ENCODE measurements at regions not wholly inside any gene's neighbourhood (a gene's known extent, or its start where the extent isn't known, plus 50 kb on each side); places are given as distances from the start of the nearest gene placed in this dataset.

GRCh38 chr12:45102818-45103217, 51.9 kb upstream of the DBX2 start:
- no peak for DNase-seq (ENCODE audit: low spot score)

- DNase-seq (ENCODE audit: low spot score): no peak
Measured at GRCh38 chr12:45105996-45106395, 55.1 kb upstream of the DBX2 start.

GRCh38 chr12:45112306-45112705, 61.4 kb upstream of the DBX2 start:
- DNase-seq (ENCODE audit: low spot score): no peak

DNA sequence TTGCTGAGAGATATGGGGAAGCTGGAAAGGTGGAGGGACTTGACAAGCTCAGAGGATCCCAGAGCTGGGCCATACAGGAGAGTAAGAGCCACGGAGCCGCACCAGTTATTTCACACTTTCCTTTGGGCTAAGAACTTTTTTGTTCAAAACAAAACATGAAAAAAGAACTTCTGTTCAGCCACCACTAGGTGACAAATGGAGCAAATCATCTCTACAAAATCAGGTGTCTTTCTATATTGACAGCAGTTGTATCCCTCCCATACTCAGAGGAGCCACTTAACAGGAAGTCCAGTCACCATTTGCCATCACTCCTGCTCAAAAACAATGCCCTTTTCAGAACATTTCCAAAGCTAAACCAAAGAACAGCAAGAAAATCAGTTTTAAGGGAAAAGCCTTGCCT, 70.3 kb upstream of the DBX2 start:
- peak; percentile 9 for DNase-seq (ENCODE audit: low spot score)

DNA sequence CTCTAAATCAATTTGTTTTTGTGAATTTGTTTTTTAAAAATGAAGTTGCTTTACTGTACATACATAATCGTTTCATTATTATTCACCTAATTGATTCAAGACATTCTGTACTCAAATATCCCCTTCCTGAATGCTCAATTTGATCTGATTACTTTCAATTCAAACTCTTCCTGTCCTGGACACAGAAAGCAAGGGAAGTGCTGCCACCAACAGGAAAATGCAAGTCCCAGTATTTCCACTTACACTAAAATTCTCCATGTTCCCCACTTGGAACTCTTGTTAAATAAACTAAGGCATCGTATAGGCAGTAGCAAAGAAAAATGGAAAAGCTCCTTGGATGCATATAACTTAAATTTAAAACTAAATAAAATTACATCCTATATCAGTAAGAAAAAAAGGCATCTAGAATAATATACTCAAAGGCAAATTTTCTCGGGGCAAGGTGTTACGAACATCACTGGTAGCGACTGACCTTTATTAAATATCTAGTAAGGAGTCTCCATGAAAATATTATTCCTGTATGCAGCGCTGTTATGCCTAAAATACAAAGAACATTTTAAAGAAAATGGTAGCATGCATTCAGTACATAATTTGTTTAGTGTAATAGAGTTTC, 72.0 kb upstream of the DBX2 start:
- peak; percentile 51 for DNase-seq (ENCODE audit: low spot score)

DNA sequence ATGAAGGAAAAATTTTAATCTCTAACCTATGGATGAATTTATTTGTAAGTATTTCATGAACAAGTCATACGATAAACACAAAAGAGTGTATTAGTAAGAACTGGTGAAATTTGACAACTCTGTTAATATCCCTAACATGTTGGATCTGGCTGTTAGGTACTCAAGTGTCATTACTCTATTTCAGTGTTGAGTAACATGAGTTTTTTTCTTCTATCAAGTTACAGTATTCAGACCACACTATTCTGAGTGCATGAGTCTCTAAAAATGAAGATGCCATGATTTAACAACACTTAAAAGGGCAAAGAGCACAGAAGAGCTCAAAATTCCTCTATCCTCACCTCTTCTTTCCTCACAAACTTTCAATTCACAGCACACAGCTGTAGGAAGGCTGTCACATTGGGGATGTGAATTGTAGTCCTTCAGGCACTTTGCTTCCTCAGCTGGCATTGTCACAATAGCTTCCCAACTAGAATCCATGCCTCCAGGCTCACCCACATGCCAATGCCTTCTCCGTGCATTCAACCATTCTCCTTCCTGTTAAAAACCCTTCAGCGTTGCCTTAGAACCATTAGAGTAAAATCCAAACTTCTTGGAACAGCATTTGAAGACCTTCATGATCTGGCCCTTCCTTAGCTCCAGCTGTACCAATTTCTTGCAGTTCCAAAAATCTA, 73.7 kb upstream of the DBX2 start:
- no peak for DNase-seq (ENCODE audit: low spot score)

DNA sequence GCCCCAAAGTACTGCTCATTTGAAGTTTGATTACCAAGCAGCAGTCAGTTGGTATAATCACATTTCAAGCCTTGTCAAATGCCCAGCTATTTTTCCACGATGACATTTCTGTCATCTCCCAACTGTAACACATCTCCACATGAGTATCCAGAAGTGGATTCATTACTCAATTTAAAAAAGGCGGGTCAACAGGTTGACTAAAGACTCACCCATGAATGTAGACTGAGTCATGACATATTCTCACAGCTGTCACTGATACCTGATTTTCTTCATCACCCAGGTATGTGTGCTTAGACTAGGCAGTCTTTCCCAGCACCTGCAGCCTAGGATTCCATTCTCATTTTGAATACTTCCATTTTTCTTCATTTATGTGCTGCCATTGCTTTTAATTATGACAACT, 75.1 kb upstream of the DBX2 start:
- no peak for DNase-seq (ENCODE audit: low spot score)

GRCh38 chr12:45128637-45129036, 77.7 kb upstream of the DBX2 start:
- DNase-seq (ENCODE audit: low spot score): no peak

DNA sequence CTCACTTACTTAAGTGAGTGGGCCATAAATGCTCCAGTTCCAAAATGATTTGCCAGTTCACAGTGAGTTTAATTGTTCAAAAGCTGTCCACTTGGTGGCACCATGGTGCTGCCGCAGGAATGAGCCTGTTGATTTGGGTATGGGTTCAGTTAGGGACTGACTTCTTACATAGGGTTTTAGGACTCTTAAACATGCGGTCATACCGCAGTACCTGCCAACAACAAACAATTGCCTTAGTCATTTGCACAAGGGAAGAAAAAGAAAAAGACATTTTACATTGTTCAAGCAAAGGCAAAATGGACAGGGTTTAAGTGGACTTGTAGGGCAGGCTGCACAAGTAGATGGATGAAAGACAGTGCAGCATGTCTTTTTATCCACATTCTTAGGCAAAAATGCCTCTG, 80.0 kb upstream of the DBX2 start:
- DNase-seq (ENCODE audit: low spot score): peak; percentile 77

- no peak for DNase-seq (ENCODE audit: low spot score)
Measured at GRCh38 chr12:45131506-45131905, 80.6 kb upstream of the DBX2 start.

DNA sequence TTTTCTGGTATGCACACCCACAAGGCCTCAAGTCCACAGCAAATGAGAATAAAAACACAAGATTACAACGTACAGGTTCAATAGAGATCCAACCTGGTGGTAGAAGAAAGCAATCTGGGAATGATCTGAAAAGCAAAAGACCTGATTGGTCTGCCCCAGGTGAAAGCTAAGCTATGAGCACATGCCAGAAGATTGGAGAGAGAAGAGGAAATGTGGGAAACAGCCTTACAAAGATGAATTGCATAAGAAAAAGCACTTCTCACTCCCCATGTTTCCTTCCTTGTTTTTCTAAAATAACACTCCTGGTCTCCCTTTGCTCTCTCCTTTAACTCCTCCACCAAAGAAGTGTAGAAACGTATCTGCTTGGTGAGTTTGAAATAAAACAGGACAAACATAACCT, 77.3 kb upstream of the ANO6 start:
- DNase-seq (ENCODE audit: low spot score): peak; percentile 13

GRCh38 chr12:45148006-45148405, 67.9 kb upstream of the ANO6 start:
- no peak for DNase-seq (ENCODE audit: low spot score)

- DNase-seq (ENCODE audit: low spot score): no peak
Measured at GRCh38 chr12:45148619-45149018, 67.3 kb upstream of the ANO6 start.

DNA sequence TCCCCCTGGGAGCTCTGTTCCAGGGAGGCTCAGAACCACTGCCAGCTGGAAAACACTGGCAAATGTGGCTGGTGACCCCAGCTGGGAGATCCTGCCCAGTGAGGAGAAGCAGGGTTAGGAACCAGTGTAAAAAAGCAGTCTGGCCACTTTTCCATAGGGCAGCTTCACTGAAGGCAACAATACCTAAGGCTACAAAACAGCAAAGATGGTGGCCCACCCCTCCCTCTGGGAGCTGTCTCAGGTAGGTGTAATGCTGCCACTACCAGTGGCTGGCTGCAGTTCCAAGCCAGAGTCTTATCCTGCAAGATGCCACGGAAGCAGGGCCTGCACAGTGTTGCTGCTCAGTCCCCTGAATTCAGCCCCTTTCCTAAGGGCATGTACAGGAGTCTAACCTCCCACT, 50.6 kb upstream of the ANO6 start:
- no peak for DNase-seq (ENCODE audit: low spot score)

GRCh38 chr12:45166056-45166455, 49.8 kb upstream of the ANO6 start:
- no peak for DNase-seq (ENCODE audit: low spot score)
